ENCODE measurements at regions not wholly inside any gene's neighbourhood (a gene's known extent, or its start where the extent isn't known, plus 50 kb on each side); places are given as distances from the start of the nearest gene placed in this dataset.
"Not testable (repeated sequence)": the region's sequence is repeated elsewhere in the genome, so short reads cannot be mapped to it uniquely, and the experiment has no call there.

- no peak for DNase-seq
Observed at GRCh38 chr1:2953688-2954285, 67.5 kb upstream of the ACTRT2 start.

GRCh38 chr1:2955652-2956051, 65.6 kb upstream of the ACTRT2 start:
- DNase-seq: no peak

DNA sequence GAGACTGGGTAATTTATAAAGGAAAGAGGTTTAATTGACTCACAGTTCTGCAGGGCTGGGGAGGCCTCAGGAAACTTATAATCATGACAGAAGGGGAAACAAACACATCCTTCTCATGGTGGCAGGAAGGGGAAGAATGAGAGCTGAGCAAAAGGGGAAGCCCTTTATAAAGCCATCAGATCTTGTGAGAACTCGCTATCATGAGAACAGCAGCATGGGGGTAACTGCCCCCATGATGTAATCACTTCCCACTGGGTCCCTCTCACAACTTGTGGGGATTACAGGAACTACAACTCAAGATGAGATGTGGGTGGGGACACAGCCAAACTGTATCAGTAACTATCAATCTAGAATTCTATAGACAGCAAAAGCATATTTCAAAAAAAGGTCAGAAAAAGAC, 64.7 kb upstream of the ACTRT2 start:
- no peak for DNase-seq

DNA sequence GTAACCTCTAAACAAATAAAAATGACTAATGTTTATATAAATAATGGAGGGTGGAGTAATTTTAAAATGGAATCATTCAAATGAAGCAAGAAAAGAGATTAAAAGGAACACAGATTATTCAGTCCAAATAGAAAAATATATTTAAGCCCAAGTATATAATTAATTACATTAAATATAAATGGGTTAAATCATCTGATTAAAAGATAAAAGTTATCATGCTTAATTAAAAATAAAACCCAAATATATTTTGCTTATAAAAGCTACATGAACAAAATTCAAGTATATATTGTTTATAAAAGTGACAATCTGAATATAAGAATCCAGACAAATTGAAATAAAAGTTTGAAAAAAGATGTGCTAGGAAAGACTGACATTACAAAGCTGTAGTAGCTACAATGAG, 63.9 kb upstream of the ACTRT2 start:
- no peak for DNase-seq

GRCh38 chr1:2959881-2960280, 61.4 kb upstream of the ACTRT2 start:
- not testable (repeated sequence) for DNase-seq

- DNase-seq: no peak
Observed at GRCh38 chr1:2961081-2961480, 60.2 kb upstream of the ACTRT2 start.

DNA sequence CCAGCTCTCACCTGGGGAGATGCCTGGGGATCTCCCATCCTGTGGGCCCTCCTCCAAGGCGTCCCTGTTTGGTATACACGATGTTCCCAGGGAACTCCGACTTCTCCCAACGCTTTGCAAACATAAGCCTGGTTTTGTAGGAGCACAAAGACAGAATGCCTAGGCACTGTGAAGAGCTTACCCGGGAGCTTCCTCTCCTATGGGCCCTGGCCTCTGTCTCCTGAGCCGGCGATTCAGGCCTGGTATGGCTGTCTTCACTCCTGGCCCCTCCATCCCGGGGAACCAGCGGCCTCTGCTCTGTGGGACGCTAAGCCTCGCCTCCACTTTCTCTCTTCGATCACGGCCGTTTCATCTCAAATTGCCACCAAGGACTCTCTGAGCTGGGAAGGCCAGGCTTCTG, 59.6 kb upstream of the ACTRT2 start:
- DNase-seq: no peak

DNA sequence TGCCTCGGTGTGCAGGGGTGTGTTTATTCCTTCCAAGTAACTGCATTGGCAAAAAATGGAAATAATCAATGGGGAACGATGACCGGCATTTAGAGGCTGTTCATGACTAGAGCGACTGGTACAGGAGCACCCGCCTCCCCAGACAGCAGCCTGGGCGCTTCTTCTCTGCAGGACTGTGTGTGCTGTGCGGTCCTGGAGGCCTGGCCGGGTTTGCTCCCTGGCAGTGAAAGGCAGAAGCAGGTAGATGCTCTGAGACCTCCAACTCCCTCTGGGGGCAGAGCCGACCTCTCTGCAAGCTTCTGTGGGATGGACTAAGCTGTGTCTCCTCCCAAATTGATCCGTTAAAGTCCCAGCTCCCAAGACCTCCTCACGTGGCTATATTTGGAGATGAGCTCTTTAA, 59.2 kb upstream of the ACTRT2 start:
- DNase-seq: no peak

GRCh38 chr1:2962541-2962940, 58.7 kb upstream of the ACTRT2 start:
- no peak for DNase-seq

GRCh38 chr1:2962946-2963345, 58.3 kb upstream of the ACTRT2 start:
- no peak for DNase-seq

DNA sequence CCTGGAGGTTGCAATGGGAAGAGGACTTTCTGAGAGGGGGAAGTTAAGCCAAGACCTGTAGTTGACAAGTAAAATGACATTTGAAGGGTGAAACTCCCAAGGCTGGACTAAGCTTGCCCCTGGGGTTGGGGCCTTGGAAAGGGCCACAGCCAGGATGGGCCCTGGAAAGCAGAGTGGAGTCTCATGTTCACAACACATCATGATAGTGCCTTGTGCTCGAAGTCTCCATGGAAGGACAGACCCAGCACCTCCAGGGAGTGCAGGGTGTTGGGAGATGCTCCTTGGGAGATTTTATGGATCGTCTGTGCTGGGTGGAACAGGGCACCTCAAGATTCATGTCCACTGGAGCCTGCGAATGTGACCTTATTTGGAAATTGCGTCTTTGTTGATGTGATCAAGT, 55.6 kb upstream of the ACTRT2 start:
- no peak for DNase-seq

DNA sequence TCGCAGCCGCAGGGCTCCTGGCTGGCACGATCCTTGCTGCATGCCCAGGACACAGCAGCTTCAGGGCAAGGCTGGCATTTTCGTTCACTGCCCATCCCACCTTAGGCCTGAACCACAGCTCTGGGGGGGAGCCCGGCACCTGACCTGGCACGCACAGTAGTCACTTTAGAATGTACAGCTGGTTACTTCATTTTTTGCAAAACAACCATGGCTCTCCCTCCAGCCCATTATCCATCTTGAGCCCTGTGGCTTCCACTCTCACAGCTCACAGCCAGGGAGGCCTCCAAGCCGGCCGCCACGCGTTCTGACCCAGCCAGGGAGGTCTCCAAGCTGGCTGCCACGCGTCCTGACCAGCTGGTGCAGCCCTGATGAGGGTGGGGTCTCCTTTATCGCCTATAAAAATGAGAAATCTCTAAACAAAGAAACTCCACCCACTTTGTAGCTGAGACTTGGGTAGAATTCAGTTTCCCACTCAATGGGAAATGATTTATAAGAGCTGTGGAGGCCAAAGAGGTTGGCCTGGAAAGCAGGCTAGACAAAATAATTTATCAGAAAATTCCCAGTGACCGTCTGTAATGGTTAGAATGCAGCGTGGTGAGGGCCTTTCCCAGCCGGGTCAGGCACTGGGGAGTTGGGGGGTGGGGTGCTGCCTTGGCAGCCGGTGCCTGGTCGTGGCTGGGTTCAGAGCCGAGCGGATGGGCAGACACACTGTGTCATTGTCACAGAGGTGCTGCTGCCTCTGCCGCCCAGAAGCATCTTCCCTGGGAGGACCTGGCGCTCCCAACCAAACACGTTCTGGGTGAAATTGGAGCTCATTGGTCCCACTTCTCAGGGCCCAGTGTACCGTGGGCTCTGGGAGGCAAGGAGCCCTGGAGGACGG, 54.6 kb upstream of the ACTRT2 start:
- no peak for DNase-seq

- no peak for DNase-seq
Observed at GRCh38 chr1:2967329-2967725, 53.9 kb upstream of the ACTRT2 start.

GRCh38 chr1:2967881-2968280, 53.4 kb upstream of the ACTRT2 start:
- DNase-seq: no peak

DNA sequence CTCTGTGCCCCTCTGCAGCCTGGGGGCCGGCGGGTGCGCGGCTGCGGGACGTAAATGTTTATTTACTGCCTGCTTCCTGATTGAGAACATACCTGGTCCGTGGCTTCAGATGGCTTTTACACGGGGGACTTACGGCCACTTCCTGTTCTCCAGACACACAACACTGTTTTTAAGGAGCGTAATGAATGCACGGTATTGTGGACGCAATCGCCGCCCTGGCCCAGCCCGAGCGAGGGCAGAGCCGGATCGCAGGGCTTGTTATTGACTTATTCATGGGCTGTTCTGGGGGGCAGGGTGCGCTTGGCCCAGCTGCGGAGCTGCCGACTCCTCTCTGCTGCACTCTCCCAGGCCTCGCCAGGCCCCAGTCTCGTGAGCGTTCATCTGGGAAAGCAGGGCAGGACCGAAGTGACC, 52.8 kb upstream of the ACTRT2 start:
- no peak for DNase-seq

DNA sequence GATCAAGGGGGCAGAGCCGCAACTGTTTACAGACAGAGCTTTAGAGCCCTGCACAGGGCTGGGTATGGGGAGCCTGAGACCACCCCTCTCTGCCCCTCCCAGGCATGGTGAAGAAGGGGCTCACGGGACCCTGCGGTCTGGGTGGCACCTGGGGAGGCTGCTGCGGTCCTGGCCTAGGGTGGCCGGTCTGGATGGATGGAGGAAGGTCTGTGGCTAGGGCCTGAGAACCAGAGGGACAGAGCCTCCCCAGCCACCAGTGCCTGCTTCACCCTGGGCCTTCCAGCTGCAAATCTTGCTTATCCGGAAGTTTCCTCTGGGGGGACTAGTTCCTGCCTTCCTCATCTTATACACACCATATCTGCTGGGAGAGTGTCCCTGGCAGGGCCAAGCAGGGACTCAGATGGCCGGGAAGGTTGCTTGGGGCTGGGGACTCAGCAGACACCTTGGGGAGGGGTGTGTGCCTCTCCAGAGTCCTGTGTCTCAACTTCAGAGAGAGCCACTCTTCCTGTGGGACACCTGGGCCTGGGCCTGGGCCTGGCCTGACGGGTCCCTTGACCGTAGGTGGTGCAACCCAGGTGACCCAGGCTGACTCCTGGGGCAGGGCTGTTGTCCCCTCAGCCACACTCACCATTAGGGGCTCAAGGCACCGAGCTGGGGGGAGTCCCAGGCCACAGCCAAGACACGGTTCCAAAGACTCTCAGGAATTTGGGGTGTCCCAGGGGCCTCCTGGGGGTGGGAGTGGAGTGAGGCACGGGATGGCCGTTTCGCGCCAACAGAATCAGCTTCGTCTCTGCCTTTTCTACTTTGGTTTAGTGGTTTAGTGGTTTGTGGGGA, 52.0 kb upstream of the ACTRT2 start:
- DNase-seq: no peak

GRCh38 chr1:2969845-2970291, 51.4 kb upstream of the ACTRT2 start:
- DNase-seq: no peak

DNA sequence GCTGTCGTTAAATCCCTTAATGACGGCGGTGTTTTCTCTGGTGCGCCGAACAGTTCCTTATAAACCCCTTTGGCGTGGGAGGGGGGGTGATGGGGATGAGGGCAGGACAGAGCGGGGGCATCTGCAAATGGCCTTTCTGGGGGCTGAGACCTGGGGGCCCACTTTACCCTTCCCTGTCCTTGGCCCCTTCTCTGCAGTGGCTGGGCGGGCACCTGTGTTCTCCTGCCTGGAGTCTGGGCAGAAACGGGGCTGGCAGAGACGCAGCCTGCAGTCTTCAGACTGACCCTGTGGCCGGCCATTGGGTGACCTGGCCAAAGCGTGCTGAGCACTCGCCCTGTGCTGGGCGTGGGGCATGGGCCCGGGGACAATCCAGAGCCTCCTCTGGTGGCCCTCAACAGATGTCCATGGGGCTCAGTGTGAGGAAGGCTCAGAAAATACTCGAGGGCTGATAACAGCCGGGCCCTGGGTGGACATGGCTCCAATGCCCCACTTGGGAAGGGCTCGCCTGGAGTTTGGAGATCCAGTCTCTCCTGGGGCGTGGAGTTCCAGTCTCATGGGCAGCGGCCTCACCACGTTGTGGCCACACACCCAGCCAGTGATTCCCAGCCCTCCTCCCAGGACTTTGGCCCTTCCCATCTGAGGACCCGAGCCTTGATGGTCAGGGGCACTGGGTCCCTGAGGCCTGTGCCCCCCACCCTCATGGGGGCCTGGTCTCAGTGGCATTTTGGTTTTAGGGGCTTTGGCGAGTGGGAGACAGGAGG, 50.8 kb upstream of the ACTRT2 start:
- no peak for DNase-seq

- no peak for DNase-seq
Observed at GRCh38 chr1:2971101-2971501, 50.2 kb upstream of the ACTRT2 start.
